Tibial nerve (tissue), 3 donors: ENCODE measurements at regions not wholly inside any gene's neighbourhood (a gene's known extent, or its start where the extent isn't known, plus 50 kb on each side); places are given as distances from the start of the nearest gene placed in this dataset.

Experiments
- POLR2A ChIP-seq, 2 donors: fragments of 450-650 bp; IDR thresholded peaks; one replicate each; pipeline ENCODE4 v1.6.1; 2017; ENCODE audit warnings: antibody characterized with exemption in 2 of 2, mild to moderate bottlenecking in 2 of 2, moderate library complexity in 2 of 2
- TF ChIP-seq, protein P1 (sequence below), 5 experiments: fragments of 200-600 bp in 3 of 5; fragments of 450-650 bp in 2 of 5; sonication (generic) in 3 of 5; IDR thresholded peaks; one replicate each; pipeline ENCODE4 v1.5.1; 2016 to 2019; ENCODE audit warnings: antibody characterized with exemption in 5 of 5, mild to moderate bottlenecking in 3 of 5, moderate library complexity in 2 of 5

DNA sequence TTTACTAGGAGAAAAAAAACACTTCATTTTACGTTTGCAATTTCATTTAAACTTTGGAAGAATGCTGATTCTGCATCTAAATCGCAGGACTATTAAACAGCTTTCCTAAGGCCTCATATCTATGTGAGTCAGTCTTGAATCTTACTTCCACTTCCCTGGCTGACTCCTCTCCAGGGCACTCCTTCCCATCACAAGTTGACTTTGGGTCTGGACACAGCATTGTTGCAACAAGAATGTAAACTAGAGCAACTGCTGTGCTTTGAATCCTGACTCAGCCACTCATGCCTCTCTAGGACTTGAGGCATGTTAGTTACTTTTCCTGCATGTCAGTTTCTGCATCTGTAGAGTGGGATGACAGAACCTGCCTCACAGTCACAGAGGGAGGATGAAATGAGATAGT, 413.8 kb downstream of the FAT4 start:
- TF ChIP-seq, protein P1, sequence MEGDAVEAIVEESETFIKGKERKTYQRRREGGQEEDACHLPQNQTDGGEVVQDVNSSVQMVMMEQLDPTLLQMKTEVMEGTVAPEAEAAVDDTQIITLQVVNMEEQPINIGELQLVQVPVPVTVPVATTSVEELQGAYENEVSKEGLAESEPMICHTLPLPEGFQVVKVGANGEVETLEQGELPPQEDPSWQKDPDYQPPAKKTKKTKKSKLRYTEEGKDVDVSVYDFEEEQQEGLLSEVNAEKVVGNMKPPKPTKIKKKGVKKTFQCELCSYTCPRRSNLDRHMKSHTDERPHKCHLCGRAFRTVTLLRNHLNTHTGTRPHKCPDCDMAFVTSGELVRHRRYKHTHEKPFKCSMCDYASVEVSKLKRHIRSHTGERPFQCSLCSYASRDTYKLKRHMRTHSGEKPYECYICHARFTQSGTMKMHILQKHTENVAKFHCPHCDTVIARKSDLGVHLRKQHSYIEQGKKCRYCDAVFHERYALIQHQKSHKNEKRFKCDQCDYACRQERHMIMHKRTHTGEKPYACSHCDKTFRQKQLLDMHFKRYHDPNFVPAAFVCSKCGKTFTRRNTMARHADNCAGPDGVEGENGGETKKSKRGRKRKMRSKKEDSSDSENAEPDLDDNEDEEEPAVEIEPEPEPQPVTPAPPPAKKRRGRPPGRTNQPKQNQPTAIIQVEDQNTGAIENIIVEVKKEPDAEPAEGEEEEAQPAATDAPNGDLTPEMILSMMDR (IDR thresholded peaks at IDR 0.05): no peak
- TF ChIP-seq POLR2A (IDR thresholded peaks at IDR 0.05): no peak
